H9 (cell line): ENCODE measurements at regions not wholly inside any gene's neighbourhood (a gene's known extent, or its start where the extent isn't known, plus 50 kb on each side); places are given as distances from the start of the nearest gene placed in this dataset.

ENCODE experiments used
- DNase-seq: peaks from one replicate; pipeline ENCODE4 v3.0.0-alpha.2; 2017
- H2AFZ ChIP-seq: one replicate; pipeline ENCODE4 v1.6.1; 2013; ENCODE audit warnings: mild to moderate bottlenecking, low read length, control low read depth, moderate library complexity
- H2AK5ac ChIP-seq: 2 replicates; pipeline ENCODE4 v1.6.1; 2013; ENCODE audit warnings: low read length, control low read depth, mixed read lengths; ENCODE audit not compliant: insufficient read length
- H2BK120ac ChIP-seq: one replicate; pipeline ENCODE4 v1.6.1; 2013; ENCODE audit warnings: low read depth, mild to moderate bottlenecking, low read length, control low read depth, inconsistent platforms; ENCODE audit not compliant: poor library complexity, severe bottlenecking
- H2BK12ac ChIP-seq: 2 replicates; pipeline ENCODE4 v1.6.1; 2013; ENCODE audit warnings: low read length, control low read depth, mixed read lengths, low read depth; ENCODE audit not compliant: insufficient read length
- H2BK15ac ChIP-seq: 2 replicates; pipeline ENCODE4 v1.6.1; 2013; ENCODE audit warnings: low read depth, low read length, control low read depth
- H2BK20ac ChIP-seq: one replicate; pipeline ENCODE4 v1.6.1; 2013; ENCODE audit warnings: low read depth, mild to moderate bottlenecking, low read length, control low read depth, inconsistent platforms; ENCODE audit not compliant: poor library complexity, severe bottlenecking
- H2BK5ac ChIP-seq: 2 replicates; pipeline ENCODE4 v1.6.1; 2013; ENCODE audit warnings: low read length, control low read depth, mixed read lengths; ENCODE audit not compliant: insufficient read length
- H3K14ac ChIP-seq: 2 replicates; pipeline ENCODE4 v1.6.1; 2013; ENCODE audit warnings: low read length, control low read depth; ENCODE audit not compliant: insufficient read depth
- H3K18ac ChIP-seq: 2 replicates; pipeline ENCODE4 v1.6.1; 2013; ENCODE audit warnings: low read depth, mild to moderate bottlenecking, mixed read lengths, low read length, control low read depth; ENCODE audit not compliant: insufficient read length
- H3K23ac ChIP-seq: 2 replicates; pipeline ENCODE4 v1.6.1; 2013; ENCODE audit warnings: low read length, control low read depth, mixed read lengths, low read depth; ENCODE audit not compliant: insufficient read length
- H3K23me2 ChIP-seq: 2 replicates; pipeline ENCODE4 v1.6.1; 2013; ENCODE audit warnings: low read depth, mild to moderate bottlenecking, mixed read lengths, low read length, control low read depth; ENCODE audit not compliant: insufficient read length, poor library complexity, severe bottlenecking
- H3K27ac ChIP-seq: 2 replicates; pipeline ENCODE4 v1.5.1; 2013; ENCODE audit warnings: low read length, control low read depth, mixed read lengths, low read depth; ENCODE audit not compliant: insufficient read length
- H3K27me3 ChIP-seq: 2 replicates; pipeline ENCODE4 v1.6.1; 2013; ENCODE audit warnings: low read length, control low read depth, inconsistent platforms; ENCODE audit not compliant: insufficient read depth
- H3K4ac ChIP-seq: 2 replicates; pipeline ENCODE4 v1.6.1; 2013; ENCODE audit warnings: low read depth, mild to moderate bottlenecking, control low read depth, inconsistent platforms, low read length, moderate library complexity
- H3K4me1 ChIP-seq: 2 replicates; pipeline ENCODE4 v1.6.1; 2013; ENCODE audit warnings: low read length, control low read depth, inconsistent platforms; ENCODE audit not compliant: insufficient read depth
- H3K4me2 ChIP-seq: 2 replicates; pipeline ENCODE4 v1.6.1; 2013; ENCODE audit warnings: low read length, control low read depth, mixed read lengths; ENCODE audit not compliant: insufficient read length, insufficient read depth
- H3K56ac ChIP-seq: 2 replicates; pipeline ENCODE4 v1.6.1; 2013; ENCODE audit warnings: low read depth, mild to moderate bottlenecking, mixed read lengths, low read length, control low read depth; ENCODE audit not compliant: insufficient read length
- H3K79me1 ChIP-seq: 2 replicates; pipeline ENCODE4 v1.6.1; 2013; ENCODE audit warnings: low read depth, mild to moderate bottlenecking, moderate library complexity, low read length, control low read depth, inconsistent platforms; ENCODE audit not compliant: insufficient read depth, poor library complexity, severe bottlenecking
- H3K79me2 ChIP-seq: 2 replicates; pipeline ENCODE4 v1.6.1; 2013; ENCODE audit warnings: low read length, control low read depth, inconsistent platforms; ENCODE audit not compliant: insufficient read depth
- H3K9ac ChIP-seq: 2 replicates; pipeline ENCODE4 v1.6.1; 2013; ENCODE audit warnings: low read length, control low read depth, mixed read lengths; ENCODE audit not compliant: insufficient read length; ENCODE audit errors: extremely low read depth
- H3K9me3 ChIP-seq: one replicate; pipeline ENCODE4 v1.6.1; 2013; ENCODE audit warnings: low read depth, low read length, inconsistent platforms; ENCODE audit not compliant: control insufficient read depth
- H3T11ph ChIP-seq: one replicate; pipeline ENCODE4 v1.6.1; 2013; ENCODE audit warnings: mild to moderate bottlenecking, low read length, control low read depth, inconsistent platforms
- H4K20me1 ChIP-seq: one replicate; pipeline ENCODE4 v1.6.1; 2013; ENCODE audit not compliant: control insufficient read depth, insufficient read length, insufficient read depth
- H4K5ac ChIP-seq: 2 replicates; pipeline ENCODE4 v1.6.1; 2013; ENCODE audit warnings: low read depth, mild to moderate bottlenecking, mixed read lengths, low read length, control low read depth; ENCODE audit not compliant: insufficient read length
- H4K8ac ChIP-seq: replicated peaks from 2 replicates; pipeline ENCODE4 v1.6.1; 2013; ENCODE audit warnings: low read length, control low read depth, mixed read lengths, low read depth; ENCODE audit not compliant: insufficient read length
- H4K91ac ChIP-seq: 2 replicates; pipeline ENCODE4 v1.6.1; 2013; ENCODE audit warnings: low read depth, mild to moderate bottlenecking, moderate library complexity, mixed read lengths, low read length, control low read depth; ENCODE audit not compliant: insufficient read length
- H3K27ac Mint-ChIP-seq, 3 experiments: 2 replicates in 2 of 3; 3 replicates in 1 of 3; pipeline ENCODE4 v1.8.0; 2020 to 2021; ENCODE audit warnings: mixed read lengths in 3 of 3, mild to moderate bottlenecking in 1 of 3, moderate library complexity in 1 of 3
- H3K27me3 Mint-ChIP-seq: 2 replicates; pipeline ENCODE4 v1.8.0; 2021; ENCODE audit warnings: low read depth, mild to moderate bottlenecking, moderate library complexity, mixed read lengths
- H3K36me3 Mint-ChIP-seq, 3 experiments: 2 replicates in 2 of 3; 3 replicates in 1 of 3; pipeline ENCODE4 v1.8.0; 2020 to 2021; ENCODE audit warnings: low read depth in 3 of 3, mixed read lengths in 3 of 3; ENCODE audit not compliant: insufficient read depth in 1 of 3
- H3K4me1 Mint-ChIP-seq, 2 experiments: 2 replicates each; pipeline ENCODE4 v1.8.0; 2020; ENCODE audit warnings: mixed read lengths in 2 of 2
- H3K4me3 Mint-ChIP-seq, 2 experiments: 2 replicates in 1 of 2; 3 replicates in 1 of 2; pipeline ENCODE4 v1.8.0; 2020 to 2021; ENCODE audit warnings: mild to moderate bottlenecking in 2 of 2, mixed read lengths in 2 of 2, moderate library complexity in 1 of 2
- H3K9me3 Mint-ChIP-seq, 2 experiments: 2 replicates in 1 of 2; 3 replicates in 1 of 2; pipeline ENCODE4 v1.8.0; 2020; ENCODE audit warnings: mild to moderate bottlenecking in 2 of 2, mixed read lengths in 2 of 2, moderate library complexity in 1 of 2
- CTCF ChIP-seq: fragments of 200-600 bp; sonication (generic); conservative IDR thresholded peaks from 3 replicates; pipeline ENCODE4 v1.8.0; 2021; ENCODE audit warnings: antibody characterized with exemption, mild to moderate bottlenecking
- WGBS: extraction: QIAGEN DNeasy Blood & Tissue Kit; methylation state at CpG from one replicate; pipeline ENCODE4 v1.1.7; 2013; ENCODE audit warnings: missing lambda C conversion rate, low lambda C conversion rate, mixed read lengths; ENCODE audit not compliant: insufficient read length; ENCODE audit errors: extremely low coverage; 5-methylcytosine and 5-hydroxymethylcytosine counted together

- Histone ChIP-seq H3K27me3 (no peaks in the 10 kb centered on the region), H3K14ac (no peak overlapping the region), H3K56ac (no peak overlapping the region), H2BK20ac (no peak overlapping the region), H2AK5ac (no peak overlapping the region), H3K4ac (no peak overlapping the region), H3K27ac (no peak overlapping the region), H3K9me3 (no peaks in the 10 kb centered on the region), H2BK15ac (no peak overlapping the region), H4K20me1 (no peaks in the 10 kb centered on the region), H3K79me1 (no peaks in the 10 kb centered on the region), H3K18ac (no peak overlapping the region), H3K23me2 (peaks cover 6% of the 10 kb centered on the region), H3K4me1 (no peaks in the 10 kb centered on the region; the same call in 1 of the 2 replicates), H2BK5ac (no peak overlapping the region), H3T11ph (no peak overlapping the region), H4K8ac (no peak overlapping the region), H2BK12ac (no peak overlapping the region), H3K79me2 (no peaks in the 10 kb centered on the region), H4K91ac (no peak overlapping the region), H2BK120ac (no peak overlapping the region), H3K9ac (no peak overlapping the region), H2AFZ (no peak overlapping the region), H3K23ac (no peak overlapping the region), H4K5ac (no peak overlapping the region), H3K4me2 (peak overlapping the region; percentile 38)
- Mint-ChIP-seq H3K27ac (no peak overlapping the region), H3K36me3 (no peaks in the 10 kb centered on the region), H3K4me3 (peak overlapping the region in 1 of 2 experiments; percentile 38; a peak in 2 of 5 replicates), H3K9me3 (no peaks in the 10 kb centered on the region), H3K27me3 (peaks cover 25% of the 10 kb centered on the region), H3K4me1 (peaks cover 17% of the 10 kb centered on the region in 2 experiments)
- TF ChIP-seq CTCF: peak; percentile 84
- WGBS: no CpG with 5 or more reads among the region's 36 CpGs
- peak; percentile 73 for DNase-seq
These were observed 55.2 kb upstream of the CHRNA7 start for GRCh38 chr15:31974855-31975829.
